ENCODE measurements at regions not wholly inside any gene's neighbourhood (a gene's known extent, or its start where the extent isn't known, plus 50 kb on each side); places are given as distances from the start of the nearest gene placed in this dataset.

GRCh38 chr7:54697659-54698186, 61.3 kb downstream of the SEC61G start:
- TF ChIP-seq CTCF (conservative IDR thresholded peaks at IDR 0.05; ENCODE audit: low read depth, low read length) (no peak), EZH2 (IDR thresholded peaks at IDR 0.05; ENCODE audit: low read length, unreplicated experiment) (no peak), EZH2phosphoT487 (IDR thresholded peaks at IDR 0.05; ENCODE audit: borderline replicate concordance, low read length) (no peak)

Measured in PC-3 (cell line).